Caki2 (cell line): ENCODE measurements at regions not wholly inside any gene's neighbourhood (a gene's known extent, or its start where the extent isn't known, plus 50 kb on each side); places are given as distances from the start of the nearest gene placed in this dataset.

Source experiments
- DNase-seq: peaks from one replicate; pipeline ENCODE4 v3.0.0-alpha.2; 2015; ENCODE audit warnings: low read depth
- in situ Hi-C: cut with HindIII; loops from 2 replicates; pipeline ENCODE4 v1.10.0; 2016; ENCODE audit warnings: low sequenced_read_pairs, low pct_unique_long_range_greater_than_20kb, mixed read lengths

DNA sequence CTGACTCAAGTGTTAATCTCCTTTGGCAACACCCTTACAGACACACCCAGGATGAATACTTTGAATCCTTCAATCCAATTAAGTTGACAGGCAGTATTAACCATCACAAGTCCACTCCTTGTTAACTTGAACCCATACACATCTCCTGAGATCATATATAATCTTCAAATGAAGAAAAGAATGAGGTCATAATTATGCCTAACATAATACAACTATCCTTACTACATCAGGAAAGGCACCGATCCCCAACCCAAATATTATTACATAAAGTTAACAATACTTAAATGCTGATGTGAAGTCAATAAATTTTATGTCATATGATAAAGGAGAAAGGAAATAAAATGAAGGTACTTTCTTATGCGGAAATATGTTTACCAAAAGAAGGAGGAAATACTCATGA is 649.9 kb downstream of the KCNJ2 start:
- in situ Hi-C loops, result no loop called here
- no peak for DNase-seq

DNA sequence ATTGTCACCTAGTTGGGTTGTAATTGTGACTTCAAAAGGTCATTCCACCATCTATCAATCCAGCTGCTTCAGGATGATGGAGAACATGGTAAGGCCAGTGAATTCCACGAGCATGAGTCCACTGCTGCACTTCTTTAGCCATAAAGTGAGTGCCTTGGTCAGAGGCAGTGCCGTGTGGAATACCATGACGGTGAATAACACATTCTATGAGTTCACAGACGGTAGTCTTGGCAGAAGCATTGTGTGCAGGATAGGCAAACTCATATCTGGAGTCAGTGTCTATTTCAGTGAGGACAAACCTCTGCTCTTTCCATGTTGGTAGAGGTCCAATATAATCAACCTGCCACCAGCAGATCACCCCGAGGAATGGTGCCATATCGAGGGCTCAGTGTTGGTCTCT is 650.9 kb downstream of the KCNJ2 start:
- DNase-seq, result no peak
- in situ Hi-C loops, result no loop called here

DNA sequence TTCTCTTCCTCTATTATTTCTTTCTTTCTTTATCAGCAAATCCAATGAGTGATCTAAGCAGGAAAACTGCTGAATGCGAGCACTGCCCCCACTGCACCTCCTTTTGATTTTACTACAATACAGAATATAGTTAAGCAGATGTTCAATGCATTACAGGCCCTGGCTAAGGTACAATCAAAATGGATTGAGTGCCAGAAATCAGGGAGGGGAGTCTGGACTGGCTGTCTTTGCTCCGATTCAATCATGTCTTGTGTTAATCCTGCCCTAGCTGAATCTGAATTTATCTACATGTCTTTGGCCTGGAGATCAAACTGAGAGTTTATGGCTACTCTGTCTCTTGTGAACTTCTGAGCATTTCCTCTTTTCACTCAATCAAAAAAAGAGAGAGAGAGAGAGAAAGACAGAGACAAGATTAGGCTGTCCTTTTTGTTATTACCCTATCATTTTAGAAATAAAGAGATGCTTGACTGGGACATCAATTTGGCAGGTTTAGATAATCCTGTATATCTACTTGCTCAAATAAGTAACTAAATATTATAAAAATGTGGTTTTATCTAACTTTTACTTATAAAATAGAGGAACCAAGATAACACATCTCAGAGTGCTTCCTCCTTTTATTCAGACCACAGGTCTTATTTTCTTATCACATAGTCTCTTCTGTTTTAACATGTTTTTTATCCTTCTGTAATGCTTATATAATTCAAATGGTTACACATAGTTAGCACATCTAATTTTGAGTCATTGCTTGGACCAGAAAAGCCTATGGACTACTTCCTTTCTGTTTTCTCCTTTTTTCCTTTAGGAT is 656.2 kb downstream of the KCNJ2 start:
- DNase-seq, result no peak
- in situ Hi-C loops, result no loop called here

DNA sequence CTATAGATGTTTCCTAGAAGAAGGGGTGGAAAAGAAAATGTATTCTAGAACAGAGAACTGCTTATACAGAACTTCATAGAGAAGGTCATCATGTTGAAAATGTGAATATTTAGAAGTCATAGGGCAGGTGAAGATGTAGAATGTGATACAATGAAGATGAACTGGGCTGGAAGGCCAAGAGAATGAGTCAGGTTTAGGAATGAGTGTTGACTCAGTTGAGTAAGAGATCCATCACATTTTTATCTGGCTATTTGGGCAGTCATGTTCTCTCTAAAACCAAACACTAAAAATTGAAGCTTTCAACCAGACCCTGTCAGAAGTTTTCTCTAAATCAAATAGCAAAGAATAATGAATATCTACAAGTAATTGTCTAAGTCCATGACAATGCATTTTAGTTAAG is 660.5 kb downstream of the KCNJ2 start:
- in situ Hi-C loops, result no loop called here
- no peak for DNase-seq

DNA sequence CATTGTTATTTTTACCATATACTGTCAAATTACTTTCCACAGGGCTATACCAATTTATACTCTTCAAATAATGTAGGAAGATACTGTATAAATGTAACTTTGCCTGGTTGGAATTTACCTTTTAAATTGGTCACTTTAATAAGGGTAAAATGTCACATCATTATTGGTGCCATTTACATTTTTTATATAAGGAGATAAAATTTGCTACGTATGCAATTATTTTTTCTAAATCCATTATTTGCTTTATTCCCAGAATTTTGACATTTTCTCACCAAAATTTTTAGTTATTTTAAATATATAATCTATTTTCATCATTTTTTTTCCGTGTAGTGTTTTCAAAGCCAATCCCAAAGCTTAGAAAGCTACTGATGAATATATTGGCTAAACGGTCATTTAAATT is 664.7 kb downstream of the KCNJ2 start:
- DNase-seq, result no peak
- in situ Hi-C loops, result no loop called here

DNA sequence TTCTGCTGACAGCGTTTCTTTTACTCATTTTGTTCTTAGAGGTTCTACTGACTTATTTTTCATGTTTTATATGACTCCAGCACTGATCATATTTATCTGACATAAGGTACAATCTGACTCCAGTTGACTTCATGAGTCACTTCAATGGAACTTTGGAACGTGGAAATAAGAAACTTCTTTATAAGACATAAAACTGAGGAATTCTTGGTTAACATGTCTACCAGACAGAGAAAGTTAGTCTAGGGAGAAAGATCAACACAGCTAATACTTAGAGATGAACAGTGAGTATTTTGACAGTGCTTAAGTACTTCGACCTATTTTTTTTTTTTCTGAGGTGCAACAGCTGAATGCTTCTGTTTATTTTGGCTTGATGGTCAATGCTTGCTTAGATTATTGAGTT is 679.5 kb downstream of the KCNJ2 start:
- DNase-seq, result peak; percentile 68
- in situ Hi-C loops, result no loop called here

DNA sequence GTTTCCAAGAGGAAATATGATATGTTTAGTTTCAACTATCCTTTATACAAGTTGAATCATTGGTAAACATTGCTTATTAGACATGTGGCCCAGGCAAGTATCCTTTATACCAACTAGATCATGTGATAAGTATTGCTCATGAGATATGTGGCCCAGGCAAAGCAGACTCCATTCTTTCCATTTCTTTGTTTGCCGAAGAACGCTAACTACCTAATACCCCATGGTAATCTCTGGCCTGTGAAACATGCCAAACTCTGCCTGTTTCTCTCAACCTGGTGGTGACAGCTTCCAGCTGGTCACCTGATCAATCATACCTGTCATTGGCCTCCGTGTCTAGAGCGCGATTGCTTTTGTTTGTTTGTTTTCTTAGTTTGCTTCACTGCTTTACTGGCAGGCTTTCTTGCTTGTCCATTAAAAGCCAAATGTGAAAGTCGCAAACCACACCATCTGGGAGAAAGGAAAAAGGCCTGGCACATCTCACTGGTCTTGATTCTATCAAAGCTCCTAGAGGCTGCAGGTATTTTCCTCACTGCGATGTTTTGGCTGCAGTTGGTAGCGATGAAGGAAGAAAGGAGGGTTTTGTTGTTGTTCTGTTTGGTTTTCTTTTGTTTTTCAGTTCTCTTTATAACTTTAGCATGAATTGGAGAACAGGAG is 686.2 kb downstream of the KCNJ2 start:
- peak; percentile 68 for DNase-seq
- in situ Hi-C loops, result no loop called here

DNA sequence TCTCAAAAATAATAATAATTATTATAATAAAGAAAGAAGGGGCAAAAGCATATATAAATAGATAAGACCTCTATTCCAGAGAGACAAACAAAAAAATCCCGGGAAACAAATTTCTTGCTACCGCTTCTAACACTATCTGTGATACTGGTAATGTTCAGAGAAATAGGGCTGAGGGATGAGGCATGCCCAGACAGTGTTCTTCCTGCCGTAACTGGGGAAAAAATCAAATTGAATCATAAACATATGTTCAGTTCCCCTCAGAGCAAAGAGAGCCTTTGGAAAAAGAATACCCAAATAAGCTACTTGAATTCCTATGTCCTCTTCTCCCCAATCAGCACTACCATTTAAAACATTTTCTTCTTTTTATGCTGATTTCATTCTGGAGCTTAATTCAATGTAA is 688.0 kb downstream of the KCNJ2 start:
- in situ Hi-C loops, result no loop called here
- DNase-seq, result no peak

DNA sequence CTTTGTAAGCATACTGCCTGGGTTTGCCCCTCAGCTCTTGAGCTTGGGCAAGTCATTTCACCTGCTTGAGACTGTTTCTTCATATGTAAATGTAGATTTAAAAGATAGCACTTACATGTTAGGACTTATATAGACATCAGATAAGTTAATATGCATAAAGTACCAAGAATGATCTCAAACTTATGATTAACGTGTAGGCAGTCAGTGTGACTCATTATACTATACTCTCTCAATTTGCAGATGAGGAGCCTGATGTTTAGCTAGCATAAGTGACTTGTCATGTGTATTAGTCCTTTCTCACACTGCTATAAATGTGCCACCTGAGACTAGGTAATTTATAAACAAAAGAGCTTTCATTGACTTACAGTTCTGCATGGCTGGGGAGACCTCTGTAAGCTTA is 690.5 kb downstream of the KCNJ2 start:
- in situ Hi-C loops, result no loop called here
- DNase-seq, result no peak

DNA sequence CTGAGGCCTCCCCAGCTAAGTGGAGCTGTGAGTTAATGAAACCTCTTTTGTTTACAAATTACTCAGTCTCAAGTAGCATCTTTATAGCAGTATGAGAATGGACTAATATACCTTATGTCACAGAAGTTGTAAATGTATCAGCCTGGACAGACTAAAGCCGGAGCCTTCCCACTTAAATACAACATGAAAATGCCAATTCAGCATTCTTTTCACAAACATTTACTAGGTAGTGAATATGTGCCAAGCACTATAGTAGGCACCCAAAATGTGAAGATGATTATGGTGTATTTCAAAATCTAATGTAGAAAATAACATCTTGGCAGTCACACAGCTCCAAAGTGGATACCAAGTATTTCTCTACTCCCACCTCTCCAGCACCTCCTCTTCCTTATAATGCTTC is 693.0 kb downstream of the KCNJ2 start:
- DNase-seq, result no peak
- in situ Hi-C loops, result no loop called here

DNA sequence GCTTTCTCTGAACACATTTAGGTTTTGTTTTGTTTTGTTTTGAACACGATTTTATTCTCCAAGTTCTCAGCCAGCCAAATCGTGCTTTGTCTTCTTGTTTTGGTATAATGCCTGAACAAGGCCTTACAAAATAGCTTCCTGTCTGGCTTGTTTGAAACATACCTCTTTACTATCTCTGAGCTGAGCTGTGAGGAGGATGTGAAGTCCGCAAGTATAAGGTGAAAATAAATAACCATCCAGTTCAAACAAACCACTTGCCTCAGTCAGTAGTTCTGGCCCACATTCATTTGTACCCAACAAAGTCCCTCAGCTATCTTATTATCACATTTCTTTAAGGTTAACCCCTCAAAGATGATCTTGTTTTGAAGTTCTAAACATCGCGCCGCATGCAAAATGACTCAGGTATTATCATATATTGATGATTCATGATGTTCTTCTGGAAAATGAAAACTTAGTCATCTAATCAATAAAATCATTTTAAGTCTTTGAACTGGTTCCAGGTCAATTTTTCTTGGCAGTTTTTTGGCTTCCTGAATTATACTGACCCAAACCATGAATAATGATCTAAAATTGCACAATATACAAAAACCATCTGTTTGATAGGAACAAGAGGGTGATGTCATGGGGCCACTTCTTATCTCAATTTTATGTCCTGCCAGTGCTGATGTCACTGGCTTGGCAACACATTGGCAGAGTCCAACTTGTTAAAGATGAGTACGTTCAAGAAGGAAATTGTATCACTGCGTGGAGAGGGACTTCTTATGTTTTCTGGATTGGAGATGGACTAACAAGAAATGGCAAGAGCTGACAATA is 694.3 kb downstream of the KCNJ2 start:
- DNase-seq, result no peak
- in situ Hi-C loops, result no loop called here

DNA sequence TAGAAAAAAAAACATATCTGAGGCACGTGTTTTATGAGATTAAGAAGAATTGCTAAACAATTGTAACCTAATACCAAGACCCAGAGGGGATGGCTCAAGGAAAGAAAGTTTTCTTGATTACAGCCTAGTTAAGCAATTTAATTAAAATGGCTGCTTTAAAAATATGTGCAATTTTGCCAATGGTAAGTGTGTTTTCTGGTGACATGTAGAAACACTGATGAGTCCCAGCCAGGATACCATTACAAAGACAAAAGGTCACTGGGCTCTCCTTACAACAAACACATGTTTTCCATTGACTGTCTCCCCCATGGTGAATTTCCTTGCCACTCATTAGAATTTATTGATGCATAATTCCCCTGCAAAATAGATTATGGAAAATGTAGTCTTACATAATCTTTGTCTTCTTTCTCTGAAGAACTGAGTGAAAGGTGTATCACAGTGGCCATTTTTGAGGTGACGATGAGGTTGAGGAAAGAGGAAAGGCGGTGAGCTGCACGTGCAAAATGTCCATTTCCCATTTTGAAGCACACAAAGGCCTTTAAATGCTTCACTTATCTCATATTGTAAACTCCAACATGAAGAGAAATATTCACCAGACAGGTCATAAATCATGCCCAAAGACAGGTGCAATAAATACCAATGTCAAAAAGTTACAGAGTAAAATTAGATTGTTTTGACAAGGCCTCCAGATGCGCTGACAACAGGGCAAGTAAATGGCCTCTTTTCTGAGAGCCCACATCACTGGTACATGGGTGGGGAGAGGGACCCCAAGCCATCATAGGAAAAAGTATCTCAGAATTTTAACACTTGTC is 696.9 kb downstream of the KCNJ2 start:
- in situ Hi-C loops, result no loop called here
- no peak for DNase-seq

DNA sequence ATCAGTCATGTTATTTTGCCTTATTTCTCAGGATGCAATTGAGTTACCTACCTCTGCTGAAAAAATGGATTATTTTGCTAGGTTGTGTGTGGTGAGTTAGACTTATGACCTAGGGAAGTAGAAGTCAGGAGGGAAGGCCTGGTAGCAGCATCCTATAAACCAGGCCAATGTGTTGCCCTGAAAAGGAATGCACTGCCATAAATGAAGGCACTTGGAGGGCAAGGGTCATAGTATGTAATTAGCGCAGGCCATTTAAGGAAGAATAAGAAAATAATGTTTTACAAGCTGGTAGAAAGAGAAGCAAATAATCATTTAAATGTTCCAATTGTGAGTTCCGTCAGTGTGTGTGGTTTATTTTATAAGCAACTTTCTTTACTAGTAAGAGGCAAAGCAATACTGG is 698.8 kb downstream of the KCNJ2 start:
- in situ Hi-C loops, result no loop called here
- DNase-seq, result no peak

DNA sequence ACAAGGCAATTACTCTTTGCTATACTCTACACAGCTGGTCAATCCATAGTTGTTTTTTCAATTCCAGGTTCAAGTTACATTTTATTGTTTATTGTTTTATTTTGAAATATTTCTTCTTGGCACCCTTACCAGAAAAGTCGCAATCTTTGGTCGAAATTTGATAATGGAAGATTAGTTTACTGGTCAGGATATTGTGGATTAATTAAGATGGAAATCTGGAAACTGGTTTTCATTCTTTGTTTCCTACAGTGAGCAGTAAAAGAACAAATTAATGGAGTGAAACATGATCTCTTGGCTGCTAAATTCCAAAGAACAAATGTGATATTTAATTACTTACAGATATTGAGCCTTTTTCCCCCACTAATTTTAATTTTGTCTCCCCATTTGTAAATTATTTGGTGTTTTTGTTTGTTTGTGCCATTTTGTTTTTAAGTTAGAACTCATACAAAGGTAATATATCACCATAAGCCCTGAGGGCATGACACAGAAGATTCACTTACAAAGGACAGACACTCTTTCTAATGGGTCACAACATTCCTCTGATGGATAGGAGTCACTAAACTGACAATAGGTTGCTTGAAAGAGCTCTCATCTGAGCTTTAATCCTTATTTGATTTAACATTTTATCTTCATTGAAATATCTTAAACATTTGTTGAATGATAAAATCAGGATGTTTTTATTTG is 700.2 kb downstream of the KCNJ2 start:
- DNase-seq, result no peak
- in situ Hi-C loops, result no loop called here

DNA sequence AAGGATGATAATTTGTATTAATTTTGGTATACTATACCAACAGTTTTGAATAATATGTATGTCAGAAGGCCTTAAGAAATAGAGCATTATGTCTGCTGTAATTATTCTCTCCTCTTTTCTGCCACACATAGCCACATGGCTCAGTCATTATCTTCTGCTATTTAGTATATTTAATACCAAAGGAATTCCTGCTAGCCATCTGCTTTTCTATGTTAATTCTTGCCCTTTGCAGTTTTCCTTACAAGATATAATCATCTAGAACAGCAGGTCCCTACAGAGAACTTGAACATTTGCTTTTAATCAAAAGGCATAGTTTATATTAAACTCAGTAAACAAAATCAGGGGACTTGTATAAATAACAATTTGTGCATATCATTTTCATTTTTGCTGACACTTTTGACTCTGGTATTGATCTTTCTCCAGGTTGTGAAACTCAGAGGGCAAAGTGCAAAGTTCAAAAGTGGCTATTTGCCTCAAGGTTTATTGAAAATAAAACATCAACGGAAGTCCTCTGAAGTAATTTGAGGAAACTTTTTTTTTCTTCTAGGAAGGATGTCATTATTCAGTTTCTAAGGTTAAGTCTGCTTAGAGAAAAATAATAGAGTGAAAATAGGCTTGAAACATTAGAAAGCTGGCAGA is 702.0 kb downstream of the KCNJ2 start:
- DNase-seq, result no peak
- in situ Hi-C loops, result no loop called here

DNA sequence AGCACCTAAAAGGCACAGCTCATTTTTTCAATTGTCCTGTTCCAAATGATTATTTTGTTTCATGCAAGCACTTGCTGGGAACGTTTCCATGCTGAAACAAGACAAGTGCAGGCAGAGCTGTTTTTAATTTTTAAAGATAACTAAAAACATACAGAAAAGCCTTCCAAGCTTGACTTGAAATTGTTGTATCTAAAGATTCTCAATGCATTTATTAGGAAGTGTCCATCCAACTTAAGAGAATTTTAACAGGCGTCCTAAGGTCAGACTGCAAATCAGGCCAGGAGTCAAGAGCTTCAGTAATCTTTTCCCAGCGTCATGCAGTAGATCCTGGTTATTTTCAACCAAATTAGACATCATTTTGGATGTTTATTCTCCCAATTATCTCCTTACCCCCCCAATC is 702.8 kb downstream of the KCNJ2 start:
- in situ Hi-C loops, result no loop called here
- no peak for DNase-seq

DNA sequence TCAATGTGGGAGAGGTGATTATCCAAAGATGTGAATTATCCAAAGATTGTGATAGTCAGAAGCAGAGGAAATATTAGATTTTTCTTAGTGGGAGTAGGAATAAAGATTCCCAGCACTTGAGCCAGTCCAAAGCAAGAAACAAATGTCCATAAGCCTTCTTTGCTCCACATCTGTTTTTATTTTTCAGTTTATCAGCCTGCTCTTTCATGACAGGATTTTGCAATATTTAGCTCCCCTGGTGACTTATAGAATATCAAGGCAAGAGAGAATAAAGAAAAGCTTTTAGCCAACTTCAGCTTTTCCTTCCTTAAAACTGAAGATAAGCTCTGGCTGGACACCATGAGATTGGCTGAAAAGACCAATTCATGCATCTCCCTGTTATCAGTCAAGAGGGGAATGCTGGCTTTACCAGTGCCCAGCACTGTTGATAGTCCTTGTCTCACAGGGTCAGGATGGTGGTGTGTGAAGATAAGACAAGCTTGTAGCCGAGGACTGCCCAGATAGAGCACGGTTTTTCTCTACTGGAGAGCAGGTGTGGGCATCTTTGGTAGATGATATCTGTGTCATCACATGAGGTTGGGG is 706.5 kb downstream of the KCNJ2 start:
- in situ Hi-C loops, result no loop called here
- no peak for DNase-seq
